ENCODE measurements at regions not wholly inside any gene's neighbourhood (a gene's known extent, or its start where the extent isn't known, plus 50 kb on each side); places are given as distances from the start of the nearest gene placed in this dataset.

- no peak for TF ChIP-seq ILK (tag; IDR thresholded peaks at IDR 0.05; ENCODE audit: borderline replicate concordance, low read depth)
- no peak for TF ChIP-seq XRCC4 (IDR thresholded peaks at IDR 0.05; ENCODE audit: extremely low read depth, insufficient read depth, insufficient read length)
Measured at GRCh38 chr21:28541371-28542112, 451.1 kb downstream of the LTN1 start (continued).

- H3K9me3 ChIP-seq (replicated peaks; ENCODE audit: control insufficient read depth, insufficient read depth, low read depth, low read length): peaks cover 1% of the 10 kb centered on the region; the same call in 1 of the 2 replicates
- H3K27ac ChIP-seq (ENCODE audit: extremely low read depth, low read depth, low read length): no peak overlapping the region
- no peak for DNase-seq (ENCODE audit: extremely low read depth in 1 of 4, low spot score in 3 of 4)
- H3K4me1 ChIP-seq (replicated peaks in 1 of 2; ENCODE audit: control insufficient read depth in 2 of 2, insufficient read depth in 2 of 2, low read length in 2 of 2): no peaks in the 10 kb centered on the region
- no peak overlapping the region for H3K4me2 ChIP-seq (ENCODE audit: insufficient read depth, low read length)
- FAIRE-seq: no peak
- ChIA-PET POLR2A (no interaction called here), CTCF (ENCODE audit: low intra/inter-chr PET ratio) (no interaction called here)
- no peak overlapping the region for H2AFZ ChIP-seq (ENCODE audit: low read depth, low read length)
- H3K36me3 ChIP-seq (ENCODE audit: control insufficient read depth, insufficient read depth, low read length): no peaks in the 10 kb centered on the region
- no peak overlapping the region for H3K4me3 ChIP-seq
- ATAC-seq: no peak
- 0% methylated on average over 1 of the region's 1 CpG for whole genome bisulfite sequencing (ENCODE audit: insufficient coverage, low coverage, missing lambda C conversion rate)
- no peak overlapping the region for H3K9ac ChIP-seq (ENCODE audit: insufficient read depth in 1 of 2, low read depth in 2 of 2, low read length in 2 of 2)
- H4K20me1 ChIP-seq (replicated peaks; ENCODE audit: control insufficient read depth, insufficient read depth, low read length): no peaks in the 10 kb centered on the region
- H3K27me3 ChIP-seq (ENCODE audit: control insufficient read depth in 2 of 2, insufficient read depth in 2 of 2, low read length in 2 of 2): no peaks in the 10 kb centered on the region
- intact Hi-C loops (cut with micrococcal nuclease): no loop called here
- in situ Hi-C loops (cut with MboI): no loop called here
- H3K9me1 ChIP-seq (ENCODE audit: control insufficient read depth, insufficient read depth, low read length): no peaks in the 10 kb centered on the region
- no peaks in the 10 kb centered on the region for H3K79me2 ChIP-seq (ENCODE audit: control insufficient read depth, insufficient read depth, low read length)
- BruUV-seq (replicated peaks): no TSS peak
- no peak for TF ChIP-seq ZNF77 (CRISPR knock-in tag; IDR thresholded peaks at IDR 0.05)
- no peak for TF ChIP-seq CTCF (IDR thresholded peaks at IDR 0.05 in 2 of 3, conservative IDR thresholded peaks at IDR 0.05 in 1 of 3; ENCODE audit: insufficient read depth in 2 of 3, low read depth in 1 of 3, low read length in 3 of 3)
- TF ChIP-seq E2F8 (IDR thresholded peaks at IDR 0.05; ENCODE audit: low read depth, partially characterized antibody): no peak
- TF ChIP-seq ZFP1 (CRISPR knock-in tag; IDR thresholded peaks at IDR 0.05): no peak
- TF ChIP-seq LCOR (CRISPR knock-in tag; IDR thresholded peaks at IDR 0.05): no peak
- TF ChIP-seq SUPT5H (IDR thresholded peaks at IDR 0.05): no peak
- no peak for TF ChIP-seq ETS2 (tag; IDR thresholded peaks at IDR 0.05; ENCODE audit: borderline replicate concordance, poor library complexity, severe bottlenecking)
- no peak for TF ChIP-seq POLR3A (IDR thresholded peaks at IDR 0.05; ENCODE audit: borderline replicate concordance, extremely low read depth, insufficient read depth, insufficient read length)
- TF ChIP-seq XRCC5 (IDR thresholded peaks at IDR 0.05; ENCODE audit: low read depth, low read length): no peak
- TF ChIP-seq MEF2A (IDR thresholded peaks at IDR 0.05; ENCODE audit: control insufficient read depth, low read depth, low read length): no peak
- TF ChIP-seq SAFB2 (IDR thresholded peaks at IDR 0.05; ENCODE audit: borderline replicate concordance, low read depth, low read length, severe bottlenecking): no peak
Measured at GRCh38 chr21:28540514-28540913, 452.2 kb downstream of the LTN1 start.
